K562 (cell line): ENCODE measurements at regions not wholly inside any gene's neighbourhood (a gene's known extent, or its start where the extent isn't known, plus 50 kb on each side); places are given as distances from the start of the nearest gene placed in this dataset.

Source experiments
- EP300 ChIP-seq: IDR thresholded peaks from 2 replicates; pipeline ENCODE4 v1.6.1; 2012; ENCODE audit warnings: low read length, improper control_type of control experiment
- MAFG ChIP-seq: fragments of 450-650 bp; conservative IDR thresholded peaks from 2 replicates; pipeline ENCODE4 v1.6.1; 2016; ENCODE audit warnings: missing genetic modification characterization, missing compliant biosample characterization
- POLR2A ChIP-seq: fragments of 450-650 bp; conservative IDR thresholded peaks from 2 replicates; pipeline ENCODE4 v1.6.1; 2016
- TF ChIP-seq, protein P1 (sequence below): sonication (generic); formaldehyde crosslinking; IDR thresholded peaks from 2 replicates; pipeline ENCODE4 v1.9.0; 2022; ENCODE audit warnings: mild to moderate bottlenecking, missing genetic modification reagents

DNA sequence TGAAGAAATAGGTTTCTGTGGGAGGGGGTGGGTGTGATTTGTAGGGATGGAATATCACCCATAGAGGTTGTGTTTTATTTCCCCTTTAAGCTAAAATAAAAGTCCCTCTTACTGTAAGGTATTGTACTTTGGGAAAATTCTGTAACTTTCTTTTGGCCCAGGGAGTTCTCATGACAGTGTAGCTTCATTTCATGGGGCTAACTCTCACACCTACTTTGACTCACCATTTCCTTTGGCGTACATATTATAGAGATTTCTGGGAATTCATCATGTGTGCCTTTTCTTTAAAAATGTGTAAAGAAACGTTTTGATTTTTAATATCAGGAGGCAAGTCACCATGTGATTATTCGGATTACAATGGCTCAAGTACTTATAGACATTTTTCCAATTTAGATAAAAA lies 477.7 kb upstream of the CFAP20DC start:
- TF ChIP-seq MAFG (tag): no peak
- TF ChIP-seq, protein P1, sequence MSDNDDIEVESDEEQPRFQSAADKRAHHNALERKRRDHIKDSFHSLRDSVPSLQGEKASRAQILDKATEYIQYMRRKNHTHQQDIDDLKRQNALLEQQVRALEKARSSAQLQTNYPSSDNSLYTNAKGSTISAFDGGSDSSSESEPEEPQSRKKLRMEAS (CRISPR knock-in tag): no peak
- no peak for TF ChIP-seq EP300
- no peak for TF ChIP-seq POLR2A
